Activated naive CD8-positive, alpha-beta T cell treated with anti-CD3 and anti-CD28 coated beads, Interleukin-2, amount 50 U/mL, for 24 hours (primary cell): ENCODE measurements at regions not wholly inside any gene's neighbourhood (a gene's known extent, or its start where the extent isn't known, plus 50 kb on each side); places are given as distances from the start of the nearest gene placed in this dataset.

Source experiments
- ATAC-seq: fragments of 150-1000 bp; cut with Tn5 transposase; one replicate; pipeline ENCODE4 v1.10.0; 2021
- DNase-seq: peaks from one replicate; pipeline ENCODE4 v3.0.0; 2021
- H3K27ac Mint-ChIP-seq: one replicate; pipeline ENCODE4 v1.8.0; 2021; ENCODE audit warnings: mild to moderate bottlenecking, mixed read lengths
- H3K27me3 Mint-ChIP-seq: one replicate; pipeline ENCODE4 v1.8.0; 2021; ENCODE audit warnings: mixed read lengths
- H3K36me3 Mint-ChIP-seq: one replicate; pipeline ENCODE4 v1.8.0; 2021; ENCODE audit warnings: low read depth, mixed read lengths
- H3K4me1 Mint-ChIP-seq: one replicate; pipeline ENCODE4 v1.8.0; 2021; ENCODE audit warnings: mixed read lengths
- H3K4me3 Mint-ChIP-seq: one replicate; pipeline ENCODE4 v1.8.0; 2021; ENCODE audit warnings: mild to moderate bottlenecking, moderate library complexity, mixed read lengths
- H3K9me3 Mint-ChIP-seq: one replicate; pipeline ENCODE4 v1.8.0; 2021; ENCODE audit warnings: mixed read lengths

GRCh38 chr18:43420950-43421349 lies 143.7 kb upstream of the SYT4 start:
- H3K4me1 Mint-ChIP-seq = no peaks in the 10 kb centered on the region
- ATAC-seq (no peak), DNase-seq (no peak)
- H3K27ac Mint-ChIP-seq = no peak overlapping the region
- no peaks in the 10 kb centered on the region for H3K9me3 Mint-ChIP-seq
- H3K4me3 Mint-ChIP-seq = no peak overlapping the region
- no peaks in the 10 kb centered on the region for H3K36me3 Mint-ChIP-seq
- no peaks in the 10 kb centered on the region for H3K27me3 Mint-ChIP-seq

DNA sequence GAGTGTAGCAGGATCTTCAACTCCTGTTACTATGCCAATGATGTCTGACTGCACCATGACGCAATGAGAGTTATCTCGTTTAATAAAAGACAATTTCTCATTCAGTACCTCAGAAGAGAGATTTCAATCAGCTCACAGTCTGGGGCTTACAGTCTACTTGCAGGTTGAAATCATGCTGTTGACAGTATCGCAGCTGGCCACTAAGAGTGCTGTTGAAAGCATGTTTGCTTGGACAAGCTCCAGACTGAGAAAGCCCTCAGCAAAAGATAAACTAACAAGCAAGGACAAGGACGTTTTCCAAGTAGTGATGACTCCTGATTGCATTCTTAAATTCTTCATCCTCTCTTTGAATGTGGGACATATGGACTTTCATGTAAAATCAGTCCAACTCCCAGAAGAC lies 145.2 kb upstream of the SYT4 start:
- DNase-seq = no peak
- Mint-ChIP-seq H3K27ac (no peak overlapping the region), H3K4me3 (no peak overlapping the region)

DNA sequence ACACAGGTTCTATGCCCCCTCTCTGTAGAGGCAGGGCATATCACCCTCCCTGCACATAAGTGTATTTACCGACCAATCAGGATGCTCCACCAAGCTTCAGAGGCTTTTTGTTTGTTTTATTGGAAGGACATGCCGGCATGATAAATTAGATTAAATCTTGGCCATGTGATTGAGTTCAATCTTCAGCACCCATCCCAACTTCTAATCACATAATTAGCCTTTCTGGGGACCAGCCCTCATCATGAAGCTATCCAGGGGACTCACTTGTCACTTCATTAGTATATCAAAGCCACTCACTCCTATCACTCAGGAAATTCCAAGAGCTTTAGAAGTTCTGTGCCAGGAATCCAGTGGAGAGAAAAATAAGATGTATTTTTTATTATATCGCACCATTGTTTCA lies 158.6 kb upstream of the SYT4 start:
- no peaks in the 10 kb centered on the region for H3K36me3 Mint-ChIP-seq
- no peak for DNase-seq
- H3K4me3 Mint-ChIP-seq = no peak overlapping the region
- H3K27ac Mint-ChIP-seq = no peak overlapping the region
- H3K4me1 Mint-ChIP-seq = no peaks in the 10 kb centered on the region
- H3K27me3 Mint-ChIP-seq = no peaks in the 10 kb centered on the region
- peaks cover 19% of the 10 kb centered on the region for H3K9me3 Mint-ChIP-seq
- ATAC-seq = no peak

More for the DNA sequence above, 145.2 kb upstream of the SYT4 start:
- Mint-ChIP-seq H3K4me1 (no peaks in the 10 kb centered on the region), H3K36me3 (no peaks in the 10 kb centered on the region), H3K9me3 (no peaks in the 10 kb centered on the region), H3K27me3 (no peaks in the 10 kb centered on the region)
- ATAC-seq = no peak

DNA sequence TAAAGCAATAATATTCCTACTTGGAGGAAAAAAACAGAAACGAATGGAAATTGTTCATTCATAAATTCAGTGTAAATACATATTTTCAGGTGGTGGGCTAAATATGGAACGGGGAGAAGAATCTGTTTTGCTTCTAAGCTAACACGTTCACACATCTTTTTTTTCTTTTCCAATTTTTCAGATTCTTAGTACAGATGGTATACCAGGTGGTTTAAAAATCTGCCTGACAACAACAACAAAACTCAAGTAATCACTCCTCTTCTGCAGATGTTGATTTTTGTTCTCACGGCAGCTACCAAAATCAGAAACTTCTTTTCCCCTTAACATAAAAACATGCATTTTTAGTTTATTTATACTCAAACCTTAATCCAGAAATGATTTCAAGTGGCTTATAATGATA lies 164.8 kb upstream of the SYT4 start:
- peaks cover 18% of the 10 kb centered on the region for H3K9me3 Mint-ChIP-seq
- no peaks in the 10 kb centered on the region for H3K4me1 Mint-ChIP-seq
- H3K4me3 Mint-ChIP-seq = no peak overlapping the region
- H3K27me3 Mint-ChIP-seq = no peaks in the 10 kb centered on the region
- DNase-seq (no peak), ATAC-seq (no peak)
- no peaks in the 10 kb centered on the region for H3K36me3 Mint-ChIP-seq
- no peak overlapping the region for H3K27ac Mint-ChIP-seq

DNA sequence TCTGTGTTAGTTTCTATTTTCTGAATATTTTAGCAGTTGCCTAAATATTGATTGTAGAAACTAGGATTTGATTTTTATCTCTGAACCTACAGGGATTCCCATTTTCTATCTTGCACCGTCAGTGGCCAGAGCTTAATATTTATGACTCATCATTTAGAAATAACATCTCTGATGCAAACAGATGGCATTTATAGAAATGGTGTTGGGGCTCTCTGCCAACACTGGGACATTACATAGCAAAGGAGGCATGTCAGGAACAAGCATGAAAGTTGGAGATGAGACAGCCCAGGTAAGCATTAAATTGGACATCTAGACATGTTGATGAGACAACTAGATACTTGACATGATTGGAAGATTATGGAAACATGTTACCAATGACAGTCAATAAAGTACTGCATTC lies 165.3 kb upstream of the SYT4 start:
- DNase-seq (no peak), ATAC-seq (no peak)
- no peak overlapping the region for H3K4me3 Mint-ChIP-seq
- no peaks in the 10 kb centered on the region for H3K36me3 Mint-ChIP-seq
- H3K27ac Mint-ChIP-seq = no peak overlapping the region
- no peaks in the 10 kb centered on the region for H3K27me3 Mint-ChIP-seq
- no peaks in the 10 kb centered on the region for H3K4me1 Mint-ChIP-seq
- H3K9me3 Mint-ChIP-seq = peaks cover 14% of the 10 kb centered on the region

DNA sequence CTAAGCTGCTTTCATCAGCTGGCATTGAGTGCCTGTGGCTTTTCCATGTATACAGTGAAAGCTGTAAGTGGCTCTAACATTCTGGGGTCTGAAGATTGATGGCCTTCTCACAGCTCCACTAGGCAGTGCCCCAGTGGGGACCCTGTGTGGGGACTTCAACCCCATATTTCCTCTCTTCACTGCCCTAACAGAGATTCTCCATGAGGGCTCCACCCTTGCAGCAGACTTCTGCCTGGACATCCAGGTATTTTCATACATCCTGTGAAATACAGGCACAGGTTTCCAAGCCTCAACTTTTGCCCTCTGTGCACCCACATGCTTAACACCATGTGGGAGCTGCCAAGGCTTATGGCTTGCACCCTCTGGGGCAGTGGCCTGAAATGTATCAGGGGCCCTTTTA lies 188.2 kb upstream of the SYT4 start:
- Mint-ChIP-seq H3K9me3 (peaks cover 15% of the 10 kb centered on the region), H3K4me3 (no peak overlapping the region), H3K27me3 (no peaks in the 10 kb centered on the region), H3K36me3 (no peaks in the 10 kb centered on the region), H3K27ac (no peak overlapping the region), H3K4me1 (no peaks in the 10 kb centered on the region)
- ATAC-seq (no peak), DNase-seq (no peak)

GRCh38 chr18:43471873-43472272 lies 194.6 kb upstream of the SYT4 start:
- no peak overlapping the region for H3K4me3 Mint-ChIP-seq
- no peaks in the 10 kb centered on the region for H3K4me1 Mint-ChIP-seq
- ATAC-seq (no peak), DNase-seq (no peak)
- H3K27ac Mint-ChIP-seq = no peak overlapping the region
- H3K9me3 Mint-ChIP-seq = peaks cover 5% of the 10 kb centered on the region
- H3K36me3 Mint-ChIP-seq = no peaks in the 10 kb centered on the region
- H3K27me3 Mint-ChIP-seq = no peaks in the 10 kb centered on the region

- Mint-ChIP-seq H3K27ac (no peak overlapping the region), H3K36me3 (no peaks in the 10 kb centered on the region), H3K9me3 (no peaks in the 10 kb centered on the region), H3K4me3 (no peak overlapping the region), H3K27me3 (no peaks in the 10 kb centered on the region), H3K4me1 (no peaks in the 10 kb centered on the region)
- ATAC-seq = no peak
- no peak for DNase-seq
Measured at GRCh38 chr18:43481069-43481468, 203.8 kb upstream of the SYT4 start.

- Mint-ChIP-seq H3K9me3 (no peaks in the 10 kb centered on the region), H3K4me1 (no peaks in the 10 kb centered on the region)
- no peak for ATAC-seq
Measured at GRCh38 chr18:43482136-43482535, 204.8 kb upstream of the SYT4 start.

GRCh38 chr18:43482600-43482999 lies 205.3 kb upstream of the SYT4 start:
- Mint-ChIP-seq H3K4me3 (no peak overlapping the region), H3K9me3 (no peaks in the 10 kb centered on the region), H3K27me3 (no peaks in the 10 kb centered on the region), H3K36me3 (no peaks in the 10 kb centered on the region), H3K27ac (no peak overlapping the region), H3K4me1 (no peaks in the 10 kb centered on the region)
- ATAC-seq = no peak
- DNase-seq = no peak

More at GRCh38 chr18:43482136-43482535, 204.8 kb upstream of the SYT4 start:
- Mint-ChIP-seq H3K4me3 (no peak overlapping the region), H3K27ac (no peak overlapping the region), H3K36me3 (no peaks in the 10 kb centered on the region), H3K27me3 (no peaks in the 10 kb centered on the region)
- no peak for DNase-seq

DNA sequence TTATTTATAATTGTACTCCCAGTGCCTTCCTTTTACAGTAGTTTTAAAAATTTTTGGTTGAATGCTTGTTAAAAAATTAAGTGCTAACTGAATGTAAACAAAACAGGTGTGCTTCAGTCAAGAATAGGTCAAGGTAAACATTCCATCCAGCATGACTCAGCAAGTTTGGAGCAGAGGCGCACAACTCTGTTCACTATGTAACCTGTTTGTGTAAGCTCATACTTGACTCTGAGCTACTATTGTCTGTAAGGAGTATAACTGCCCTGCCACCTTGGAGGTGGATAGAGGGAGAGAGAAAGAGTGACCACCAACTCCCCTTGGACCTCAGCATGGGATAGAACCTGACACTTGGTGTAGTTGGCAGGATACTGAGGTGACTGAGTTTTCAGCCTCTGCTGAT lies 207.4 kb upstream of the SYT4 start:
- Mint-ChIP-seq H3K27ac (no peak overlapping the region), H3K4me1 (no peaks in the 10 kb centered on the region), H3K27me3 (no peaks in the 10 kb centered on the region), H3K4me3 (no peak overlapping the region), H3K9me3 (peaks cover 8% of the 10 kb centered on the region), H3K36me3 (no peaks in the 10 kb centered on the region)
- ATAC-seq = no peak
- DNase-seq = no peak

GRCh38 chr18:43485545-43485963 lies 208.3 kb upstream of the SYT4 start:
- Mint-ChIP-seq H3K36me3 (no peaks in the 10 kb centered on the region), H3K27ac (no peak overlapping the region), H3K4me3 (no peak overlapping the region), H3K27me3 (no peaks in the 10 kb centered on the region), H3K9me3 (peaks cover 8% of the 10 kb centered on the region), H3K4me1 (no peaks in the 10 kb centered on the region)
- ATAC-seq (no peak), DNase-seq (no peak)

GRCh38 chr18:43486462-43486861 lies 209.2 kb upstream of the SYT4 start:
- no peak overlapping the region for H3K27ac Mint-ChIP-seq
- DNase-seq (no peak), ATAC-seq (no peak)
- no peaks in the 10 kb centered on the region for H3K4me1 Mint-ChIP-seq
- no peaks in the 10 kb centered on the region for H3K27me3 Mint-ChIP-seq
- peaks cover 8% of the 10 kb centered on the region for H3K9me3 Mint-ChIP-seq
- no peaks in the 10 kb centered on the region for H3K36me3 Mint-ChIP-seq
- H3K4me3 Mint-ChIP-seq = no peak overlapping the region

DNA sequence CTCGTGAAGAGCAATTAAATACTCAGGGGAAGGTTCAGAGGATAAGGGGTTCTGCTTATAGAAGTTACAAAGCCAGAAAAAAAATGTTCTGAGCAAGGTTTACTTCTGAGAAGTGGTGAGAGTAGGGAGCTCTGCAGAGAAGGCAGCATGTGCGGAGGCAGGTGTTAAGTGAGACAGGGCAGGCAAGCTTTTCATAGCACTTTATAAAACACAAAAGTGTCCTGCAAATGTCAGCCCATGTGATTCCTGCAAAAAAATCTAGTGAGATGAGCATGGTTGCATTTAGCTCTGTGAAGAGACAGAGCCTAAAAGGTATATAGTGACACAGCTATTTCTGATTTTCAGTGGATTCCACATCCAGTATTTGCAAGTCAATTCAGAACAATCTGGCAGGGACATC lies 223.8 kb upstream of the SYT4 start:
- Mint-ChIP-seq H3K27ac (no peak overlapping the region), H3K27me3 (no peaks in the 10 kb centered on the region), H3K4me3 (no peak overlapping the region), H3K9me3 (peaks cover 7% of the 10 kb centered on the region), H3K36me3 (no peaks in the 10 kb centered on the region), H3K4me1 (no peaks in the 10 kb centered on the region)
- DNase-seq (no peak), ATAC-seq (no peak)

DNA sequence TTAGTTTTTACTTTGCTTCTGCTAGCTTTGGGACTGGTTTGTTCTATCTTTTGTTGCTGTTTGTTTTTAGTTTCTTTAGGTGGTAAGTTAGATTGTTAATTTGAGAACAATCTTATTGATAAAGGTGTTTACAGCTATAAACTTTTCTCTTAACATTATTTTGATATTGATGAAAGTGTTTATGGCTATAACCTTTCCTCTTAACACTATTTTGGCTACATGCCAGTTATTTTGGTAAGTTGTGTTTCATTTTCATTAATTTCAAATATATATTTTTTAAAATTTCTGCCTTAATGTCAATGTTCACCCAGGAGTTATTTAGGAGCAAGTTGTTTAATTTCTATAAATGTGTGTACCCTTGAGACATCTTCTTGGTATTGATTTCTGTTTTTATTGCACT lies 229.6 kb upstream of the SYT4 start:
- Mint-ChIP-seq H3K36me3 (no peaks in the 10 kb centered on the region), H3K27ac (no peak overlapping the region), H3K27me3 (no peaks in the 10 kb centered on the region), H3K4me3 (no peak overlapping the region), H3K4me1 (no peaks in the 10 kb centered on the region), H3K9me3 (peaks cover 29% of the 10 kb centered on the region)
- ATAC-seq (no peak), DNase-seq (no peak)

- no peak for ATAC-seq
- no peak for DNase-seq
- Mint-ChIP-seq H3K36me3 (no peaks in the 10 kb centered on the region), H3K9me3 (peaks cover 32% of the 10 kb centered on the region), H3K27ac (no peak overlapping the region), H3K27me3 (no peaks in the 10 kb centered on the region), H3K4me3 (no peak overlapping the region), H3K4me1 (no peaks in the 10 kb centered on the region)
Measured at GRCh38 chr18:43507842-43508481, 230.7 kb upstream of the SYT4 start.
